ENCODE measurements at regions not wholly inside any gene's neighbourhood (a gene's known extent, or its start where the extent isn't known, plus 50 kb on each side); places are given as distances from the start of the nearest gene placed in this dataset.

- TF ChIP-seq, protein P1, sequence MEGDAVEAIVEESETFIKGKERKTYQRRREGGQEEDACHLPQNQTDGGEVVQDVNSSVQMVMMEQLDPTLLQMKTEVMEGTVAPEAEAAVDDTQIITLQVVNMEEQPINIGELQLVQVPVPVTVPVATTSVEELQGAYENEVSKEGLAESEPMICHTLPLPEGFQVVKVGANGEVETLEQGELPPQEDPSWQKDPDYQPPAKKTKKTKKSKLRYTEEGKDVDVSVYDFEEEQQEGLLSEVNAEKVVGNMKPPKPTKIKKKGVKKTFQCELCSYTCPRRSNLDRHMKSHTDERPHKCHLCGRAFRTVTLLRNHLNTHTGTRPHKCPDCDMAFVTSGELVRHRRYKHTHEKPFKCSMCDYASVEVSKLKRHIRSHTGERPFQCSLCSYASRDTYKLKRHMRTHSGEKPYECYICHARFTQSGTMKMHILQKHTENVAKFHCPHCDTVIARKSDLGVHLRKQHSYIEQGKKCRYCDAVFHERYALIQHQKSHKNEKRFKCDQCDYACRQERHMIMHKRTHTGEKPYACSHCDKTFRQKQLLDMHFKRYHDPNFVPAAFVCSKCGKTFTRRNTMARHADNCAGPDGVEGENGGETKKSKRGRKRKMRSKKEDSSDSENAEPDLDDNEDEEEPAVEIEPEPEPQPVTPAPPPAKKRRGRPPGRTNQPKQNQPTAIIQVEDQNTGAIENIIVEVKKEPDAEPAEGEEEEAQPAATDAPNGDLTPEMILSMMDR (IDR thresholded peaks at IDR 0.05), result no peak
- TF ChIP-seq EZH2 (IDR thresholded peaks at IDR 0.05) (no peak), EZH2phosphoT487 (IDR thresholded peaks at IDR 0.05) (no peak)
These were observed 228.4 kb downstream of the RCHY1 start for GRCh38 chr4:75285837-75286236.
